ENCODE measurements at regions not wholly inside any gene's neighbourhood (a gene's known extent, or its start where the extent isn't known, plus 50 kb on each side); places are given as distances from the start of the nearest gene placed in this dataset.

DNA sequence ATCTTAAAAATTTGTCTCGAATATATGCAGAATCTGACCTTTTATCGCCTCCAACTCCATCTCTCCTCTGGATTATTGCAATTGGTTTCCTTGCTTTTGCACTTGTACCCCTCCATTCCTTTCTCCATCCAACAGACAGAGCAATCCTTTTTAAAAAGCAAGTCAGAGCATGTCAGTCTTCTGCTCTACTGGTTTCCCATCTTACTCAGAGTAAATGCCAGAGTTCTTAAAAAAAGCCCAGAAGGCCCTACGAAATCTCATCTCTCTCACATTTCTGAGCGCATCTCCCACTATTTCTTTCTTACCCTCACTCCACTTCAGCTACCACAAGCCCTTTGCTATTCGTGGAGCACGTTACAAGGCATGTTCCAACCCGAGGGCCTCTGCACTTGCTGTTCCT is 236.9 kb upstream of the DDHD1 start:
- H3K27me3 Mint-ChIP-seq = peaks cover 10% of the 10 kb centered on the region
- ChIA-PET CTCF (interaction anchor here (1.8 kb wide), 1 partner anchor 9 kb away, joined by 4 read pairs; no protein-coding TSS in a partner anchor), POLR2A (no interaction called here)
- no peak overlapping the region for H3K4me3 ChIP-seq (ENCODE audit: control extremely low read depth in 1 of 5, extremely low read depth in 1 of 5, insufficient read depth in 1 of 5, low read depth in 2 of 5, low read length in 4 of 5)
- H3K36me3 ChIP-seq (replicated peaks in 1 of 2; ENCODE audit: control extremely low read depth in 1 of 2, control insufficient read depth in 1 of 2, extremely low read depth in 1 of 2, insufficient read depth in 2 of 2, low read length in 1 of 2) = no peaks in the 10 kb centered on the region
- no peaks in the 10 kb centered on the region for H3K9me3 Mint-ChIP-seq (ENCODE audit: insufficient read depth)
- DNase-seq (no peak), ATAC-seq (ENCODE audit: low read depth) (no peak)
- H4K20me1 ChIP-seq (ENCODE audit: control insufficient read depth, insufficient read depth, low read length, poor library complexity, severe bottlenecking) = no peaks in the 10 kb centered on the region
- H3K4me1 Mint-ChIP-seq = no peaks in the 10 kb centered on the region
- TF ChIP-seq CTCF (IDR thresholded peaks at IDR 0.05) = no peak
- no peak for TF ChIP-seq EZH2 (IDR thresholded peaks at IDR 0.05; ENCODE audit: borderline replicate concordance, insufficient read depth, low read depth, low read length, poor library complexity, severe bottlenecking)
- 88% methylated on average over 7 of the region's 7 CpGs for WGBS (ENCODE audit: insufficient coverage)
- no peak overlapping the region for H2AFZ ChIP-seq (ENCODE audit: insufficient read depth, low read depth, low read length, poor library complexity, severe bottlenecking)
- no peak overlapping the region for H3K27ac ChIP-seq (ENCODE audit: low read length in 2 of 2)
- no peaks in the 10 kb centered on the region for H3K4me1 ChIP-seq (ENCODE audit: control insufficient read depth in 2 of 2, insufficient read depth in 2 of 2, low read length in 2 of 2)
- H3K27ac Mint-ChIP-seq = no peak overlapping the region
- H3K4me3 Mint-ChIP-seq = no peak overlapping the region
- H3K4me2 ChIP-seq (replicated peaks; ENCODE audit: low read depth, low read length, poor library complexity, severe bottlenecking) = no peak overlapping the region
- intact Hi-C loops (cut with micrococcal nuclease) = no loop called here
- no peaks in the 10 kb centered on the region for H3K79me2 ChIP-seq (ENCODE audit: control insufficient read depth, insufficient read depth, low read length)
- H3K9me3 ChIP-seq (ENCODE audit: control extremely low read depth in 1 of 3, control insufficient read depth in 2 of 3, insufficient read depth in 1 of 3, low read length in 2 of 3) = peaks cover 0 to 8% (median 5%) of the 10 kb centered on the region in 3 donors
- no peak overlapping the region for H3K9ac ChIP-seq (ENCODE audit: low read length)
- H3K27me3 ChIP-seq (replicated peaks in 1 of 4; ENCODE audit: control extremely low read depth in 1 of 4, control insufficient read depth in 3 of 4, insufficient read depth in 4 of 4, low read length in 3 of 4) = no peaks in the 10 kb centered on the region

DNA sequence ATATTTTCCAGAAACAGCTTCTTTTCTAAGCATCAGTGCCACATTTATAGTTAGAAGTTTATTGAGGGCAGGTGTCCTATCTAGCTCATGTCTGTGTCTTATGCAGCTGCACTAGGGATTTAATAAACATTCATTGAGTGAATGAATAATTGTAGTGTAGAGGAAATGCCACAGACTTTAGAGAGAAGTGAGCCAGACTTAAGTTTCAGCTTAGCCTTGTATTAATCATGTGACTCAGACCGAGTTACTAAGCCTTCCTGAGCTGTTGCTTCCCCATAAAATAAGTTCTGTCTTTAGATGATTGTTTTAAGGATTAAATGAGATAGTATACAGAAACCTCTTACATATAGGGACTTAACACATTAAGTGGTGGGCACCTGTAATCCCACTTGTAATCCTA is 236.1 kb upstream of the DDHD1 start:
- H3K9ac ChIP-seq (ENCODE audit: low read length) = no peak overlapping the region
- no peak for TF ChIP-seq CTCF (IDR thresholded peaks at IDR 0.05)
- TF ChIP-seq EZH2 (IDR thresholded peaks at IDR 0.05; ENCODE audit: borderline replicate concordance, insufficient read depth, low read depth, low read length, poor library complexity, severe bottlenecking) = no peak
- Mint-ChIP-seq H3K4me3 (no peak overlapping the region), H3K4me1 (no peaks in the 10 kb centered on the region), H3K9me3 (ENCODE audit: insufficient read depth) (no peaks in the 10 kb centered on the region), H3K27me3 (peaks cover 10% of the 10 kb centered on the region), H3K27ac (no peak overlapping the region)
- no peak for DNase-seq
- no CpG with 5 or more reads among the region's 1 CpG for WGBS (ENCODE audit: insufficient coverage)
- H3K4me3 ChIP-seq (ENCODE audit: control extremely low read depth in 1 of 5, extremely low read depth in 1 of 5, insufficient read depth in 1 of 5, low read depth in 2 of 5, low read length in 4 of 5) = no peak overlapping the region
- H3K27me3 ChIP-seq (replicated peaks in 1 of 4; ENCODE audit: control extremely low read depth in 1 of 4, control insufficient read depth in 3 of 4, insufficient read depth in 4 of 4, low read length in 3 of 4) = no peaks in the 10 kb centered on the region
- no peaks in the 10 kb centered on the region for H3K79me2 ChIP-seq (ENCODE audit: control insufficient read depth, insufficient read depth, low read length)
- no peak overlapping the region for H2AFZ ChIP-seq (ENCODE audit: insufficient read depth, low read depth, low read length, poor library complexity, severe bottlenecking)
- ChIA-PET CTCF (interaction anchor here (1.8 kb wide), 1 partner anchor 10 kb away, joined by 4 read pairs; no protein-coding TSS in a partner anchor), POLR2A (no interaction called here)
- H3K36me3 ChIP-seq (replicated peaks in 1 of 2; ENCODE audit: control extremely low read depth in 1 of 2, control insufficient read depth in 1 of 2, extremely low read depth in 1 of 2, insufficient read depth in 2 of 2, low read length in 1 of 2) = no peaks in the 10 kb centered on the region
- intact Hi-C loops (cut with micrococcal nuclease) = no loop called here
- no peaks in the 10 kb centered on the region for H3K4me1 ChIP-seq (ENCODE audit: control insufficient read depth in 2 of 2, insufficient read depth in 2 of 2, low read length in 2 of 2)
- no peak for ATAC-seq (ENCODE audit: low read depth)
- H3K4me2 ChIP-seq (replicated peaks; ENCODE audit: low read depth, low read length, poor library complexity, severe bottlenecking) = no peak overlapping the region
- no peak overlapping the region for H3K27ac ChIP-seq (ENCODE audit: low read length in 2 of 2)
- H4K20me1 ChIP-seq (ENCODE audit: control insufficient read depth, insufficient read depth, low read length, poor library complexity, severe bottlenecking) = no peaks in the 10 kb centered on the region
- peaks cover 0 to 4% (median 2%) of the 10 kb centered on the region in 3 donors for H3K9me3 ChIP-seq (ENCODE audit: control extremely low read depth in 1 of 3, control insufficient read depth in 2 of 3, insufficient read depth in 1 of 3, low read length in 2 of 3)

All from B cell (primary cell).